Lung (tissue), 11 donors: ENCODE measurements at regions not wholly inside any gene's neighbourhood (a gene's known extent, or its start where the extent isn't known, plus 50 kb on each side); places are given as distances from the start of the nearest gene placed in this dataset.

Experiments used
- ATAC-seq: fragments of 200-7000 bp; cut with Tn5 transposase; one replicate; pipeline ENCODE4 v1.9.1; 2020; ENCODE audit warnings: moderate number of reproducible peaks; ENCODE audit not compliant: insufficient read depth, low FRiP score
- DNase-seq, 3 donors: peaks; one replicate each; pipeline ENCODE4 v3.0.0-alpha.2; 2013 to 2017
- H3K27ac ChIP-seq, 2 donors: one replicate each; pipeline ENCODE4 v1.5.1; 2013; ENCODE audit warnings: mild to moderate bottlenecking in 2 of 2, moderate library complexity in 2 of 2, control low read depth in 1 of 2, inconsistent platforms in 1 of 2, low read depth in 1 of 2, low read length in 1 of 2
- H3K27me3 ChIP-seq, 3 donors: one replicate each; pipeline ENCODE4 v1.5.1; 2013; ENCODE audit warnings: low read length in 2 of 3; ENCODE audit not compliant: control insufficient read depth in 3 of 3, insufficient read depth in 3 of 3
- H3K36me3 ChIP-seq, 4 donors: one replicate each; pipeline ENCODE4 v1.5.1; 2013; ENCODE audit warnings: low read length in 4 of 4, mild to moderate bottlenecking in 1 of 4, moderate library complexity in 1 of 4; ENCODE audit not compliant: control insufficient read depth in 4 of 4, insufficient read depth in 4 of 4
- H3K4me1 ChIP-seq, 5 donors: one replicate each; pipeline ENCODE4 v1.5.1; 2013; ENCODE audit warnings: low read length in 5 of 5, mild to moderate bottlenecking in 2 of 5, moderate library complexity in 1 of 5; ENCODE audit not compliant: control insufficient read depth in 5 of 5, insufficient read depth in 5 of 5
- H3K4me3 ChIP-seq: one replicate; pipeline ENCODE4 v1.5.1; 2013; ENCODE audit warnings: mild to moderate bottlenecking, control low read depth, moderate library complexity
- H3K9ac ChIP-seq, 2 donors: one replicate each; pipeline ENCODE4 v1.5.1; 2013; ENCODE audit warnings: low read length in 2 of 2, control low read depth in 1 of 2; ENCODE audit not compliant: insufficient read depth in 1 of 2
- H3K9me3 ChIP-seq, 4 donors: one replicate each; pipeline ENCODE4 v1.5.1; 2013; ENCODE audit warnings: low read length in 3 of 4, mild to moderate bottlenecking in 1 of 4, moderate library complexity in 1 of 4; ENCODE audit not compliant: control insufficient read depth in 4 of 4, insufficient read depth in 3 of 4
- WGBS, 2 donors: extraction: QIAGEN DNeasy Blood & Tissue Kit; methylation state at CpG; one replicate each; pipeline ENCODE4 v1.1.7; 2013; 5-methylcytosine and 5-hydroxymethylcytosine counted together
- TF ChIP-seq, protein P1 (sequence below): IDR thresholded peaks from 2 replicates; pipeline ENCODE4 v1.5.1; 2012; ENCODE audit warnings: mild to moderate bottlenecking; ENCODE audit errors: control extremely low read depth, extremely low read depth
- donor health status: control.
- donor health status: control.
- donor health status: Bipolar disorder and iron deficiency.
- donor health status: healthy.
- donor health status: DM: yes; HTN: yes; CAD: no.

DNA sequence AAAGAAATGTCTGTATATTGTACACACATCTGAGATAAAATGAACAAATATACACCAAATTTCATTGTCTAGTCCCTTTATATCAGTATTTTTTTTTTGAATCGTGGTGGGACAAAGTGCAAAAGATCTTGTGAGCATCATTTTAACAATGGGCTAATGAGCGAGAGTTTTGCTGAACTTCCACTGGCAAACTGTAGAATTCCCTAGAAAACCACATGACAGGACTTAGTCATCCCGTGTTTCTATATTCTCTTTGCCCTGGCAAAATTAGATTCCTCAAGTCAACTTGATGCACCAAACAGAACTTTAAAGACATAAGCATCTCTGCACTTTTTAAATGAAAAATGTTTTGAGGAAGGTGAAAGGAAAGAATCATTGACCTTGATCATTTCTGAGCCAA is 488.2 kb upstream of the PTBP2 start:
- Histone ChIP-seq H3K27ac (no peak overlapping the region), H3K9me3 (no peaks in the 10 kb centered on the region), H3K36me3 (no peaks in the 10 kb centered on the region), H3K9ac (no peak overlapping the region), H3K27me3 (no peaks in the 10 kb centered on the region), H3K4me1 (peaks cover 0 to 7% (median 0%) of the 10 kb centered on the region in 5 donors), H3K4me3 (no peak overlapping the region)
- 89% methylated on average over 3 of the region's 3 CpGs for WGBS, 2 donors
- TF ChIP-seq, protein P1, sequence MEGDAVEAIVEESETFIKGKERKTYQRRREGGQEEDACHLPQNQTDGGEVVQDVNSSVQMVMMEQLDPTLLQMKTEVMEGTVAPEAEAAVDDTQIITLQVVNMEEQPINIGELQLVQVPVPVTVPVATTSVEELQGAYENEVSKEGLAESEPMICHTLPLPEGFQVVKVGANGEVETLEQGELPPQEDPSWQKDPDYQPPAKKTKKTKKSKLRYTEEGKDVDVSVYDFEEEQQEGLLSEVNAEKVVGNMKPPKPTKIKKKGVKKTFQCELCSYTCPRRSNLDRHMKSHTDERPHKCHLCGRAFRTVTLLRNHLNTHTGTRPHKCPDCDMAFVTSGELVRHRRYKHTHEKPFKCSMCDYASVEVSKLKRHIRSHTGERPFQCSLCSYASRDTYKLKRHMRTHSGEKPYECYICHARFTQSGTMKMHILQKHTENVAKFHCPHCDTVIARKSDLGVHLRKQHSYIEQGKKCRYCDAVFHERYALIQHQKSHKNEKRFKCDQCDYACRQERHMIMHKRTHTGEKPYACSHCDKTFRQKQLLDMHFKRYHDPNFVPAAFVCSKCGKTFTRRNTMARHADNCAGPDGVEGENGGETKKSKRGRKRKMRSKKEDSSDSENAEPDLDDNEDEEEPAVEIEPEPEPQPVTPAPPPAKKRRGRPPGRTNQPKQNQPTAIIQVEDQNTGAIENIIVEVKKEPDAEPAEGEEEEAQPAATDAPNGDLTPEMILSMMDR, result no peak
- DNase-seq, result no peak
- ATAC-seq, result no peak

DNA sequence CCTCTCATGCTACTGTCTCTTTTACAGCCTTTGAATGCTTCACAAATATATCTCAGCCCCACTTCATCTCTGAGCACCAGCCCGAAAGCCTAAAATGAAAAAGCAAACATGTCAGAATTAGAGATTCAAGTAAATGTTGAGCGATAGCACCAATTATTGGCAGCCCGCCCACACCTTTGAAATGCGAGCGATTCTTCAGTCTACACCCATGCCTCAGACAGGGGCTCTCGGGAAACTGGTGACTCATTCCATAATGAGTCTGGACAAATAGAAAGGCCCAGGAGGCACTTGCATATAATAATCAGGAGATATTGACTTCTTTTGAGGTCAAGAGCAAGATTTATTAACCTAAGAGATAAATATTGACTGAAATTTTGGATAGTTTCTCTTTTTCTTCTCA is 487.3 kb upstream of the PTBP2 start:
- Histone ChIP-seq H3K27me3 (no peaks in the 10 kb centered on the region), H3K4me1 (peaks cover 0 to 7% (median 0%) of the 10 kb centered on the region in 5 donors), H3K4me3 (no peak overlapping the region), H3K9me3 (no peaks in the 10 kb centered on the region), H3K9ac (no peak overlapping the region), H3K36me3 (no peaks in the 10 kb centered on the region), H3K27ac (no peak overlapping the region)
- TF ChIP-seq, protein P1, result no peak
- ATAC-seq (peak; percentile 77), DNase-seq (peak; percentile 54 to 80 (median 66))
- WGBS, 2 donors, result 43 to 59% methylated on average over 6 of the region's 6 CpGs

- H3K4me3 ChIP-seq, result no peak overlapping the region
- DNase-seq, result peak; percentile 38 to 81 (median 69)
- no peak overlapping the region for H3K9ac ChIP-seq
- WGBS, 2 donors, result 30% methylated on average over 4 of the region's 4 CpGs
- no peaks in the 10 kb centered on the region for H3K36me3 ChIP-seq
- ATAC-seq, result no peak
- H3K9me3 ChIP-seq, result no peaks in the 10 kb centered on the region
- no peak overlapping the region for H3K27ac ChIP-seq
- TF ChIP-seq, protein P1, result peak; percentile 23
- peaks cover 0 to 7% (median 0%) of the 10 kb centered on the region in 5 donors for H3K4me1 ChIP-seq
- no peaks in the 10 kb centered on the region for H3K27me3 ChIP-seq
Measured at GRCh38 chr1:96236156-96236739, 485.3 kb upstream of the PTBP2 start.

DNA sequence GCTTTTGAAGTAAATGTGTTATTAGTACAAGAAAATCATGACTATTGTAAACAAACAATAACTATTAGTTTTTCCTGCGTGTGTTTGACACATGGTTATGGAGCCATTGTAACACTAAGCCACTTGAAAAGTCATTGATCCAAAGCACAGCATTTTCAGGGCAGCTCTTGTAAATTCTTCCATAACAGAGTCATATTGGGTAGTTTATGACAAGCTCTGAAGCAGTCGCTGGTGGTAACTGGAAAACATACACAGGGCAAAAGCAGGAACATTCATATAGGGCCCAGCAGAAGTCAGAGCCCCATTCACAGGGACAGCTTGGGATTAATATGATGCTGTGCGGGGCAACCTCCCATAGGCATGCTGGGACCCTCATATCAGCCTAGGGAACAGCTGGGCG is 483.2 kb upstream of the PTBP2 start:
- Histone ChIP-seq H3K4me1 (peaks cover 0 to 7% (median 0%) of the 10 kb centered on the region in 5 donors), H3K27ac (no peak overlapping the region), H3K9ac (no peak overlapping the region), H3K27me3 (no peaks in the 10 kb centered on the region), H3K9me3 (no peaks in the 10 kb centered on the region), H3K4me3 (no peak overlapping the region), H3K36me3 (no peaks in the 10 kb centered on the region)
- 65 to 68% methylated on average over 4 of the region's 4 CpGs for WGBS, 2 donors
- ATAC-seq (no peak), DNase-seq (no peak)
- TF ChIP-seq, protein P1, result no peak
